GM23248 (cell line): ENCODE measurements at regions not wholly inside any gene's neighbourhood (a gene's known extent, or its start where the extent isn't known, plus 50 kb on each side); places are given as distances from the start of the nearest gene placed in this dataset.

Source experiments
- EZH2 ChIP-seq: fragments of 200-600 bp; sonication (generic); IDR thresholded peaks from 2 replicates; pipeline ENCODE4 v1.6.1; 2018; ENCODE audit warnings: antibody characterized with exemption, mild to moderate bottlenecking; ENCODE audit not compliant: insufficient read depth, poor library complexity, severe bottlenecking
- EZH2phosphoT487 ChIP-seq: fragments of 200-600 bp; sonication (generic); IDR thresholded peaks from 2 replicates; pipeline ENCODE4 v1.6.1; 2018; ENCODE audit warnings: antibody characterized with exemption, moderate library complexity, mild to moderate bottlenecking, low read depth; ENCODE audit not compliant: insufficient read depth

GRCh38 chr2:45140675-45141074, 131.4 kb upstream of the SIX2 start:
- TF ChIP-seq EZH2 (no peak), EZH2phosphoT487 (no peak)
